Suppressor macrophage (primary cell): ENCODE measurements at regions not wholly inside any gene's neighbourhood (a gene's known extent, or its start where the extent isn't known, plus 50 kb on each side); places are given as distances from the start of the nearest gene placed in this dataset.

Source experiments
- DNase-seq, 4 experiments: peaks; one replicate each; pipeline ENCODE4 v3.0.0-alpha.2; 2020 to 2022

DNA sequence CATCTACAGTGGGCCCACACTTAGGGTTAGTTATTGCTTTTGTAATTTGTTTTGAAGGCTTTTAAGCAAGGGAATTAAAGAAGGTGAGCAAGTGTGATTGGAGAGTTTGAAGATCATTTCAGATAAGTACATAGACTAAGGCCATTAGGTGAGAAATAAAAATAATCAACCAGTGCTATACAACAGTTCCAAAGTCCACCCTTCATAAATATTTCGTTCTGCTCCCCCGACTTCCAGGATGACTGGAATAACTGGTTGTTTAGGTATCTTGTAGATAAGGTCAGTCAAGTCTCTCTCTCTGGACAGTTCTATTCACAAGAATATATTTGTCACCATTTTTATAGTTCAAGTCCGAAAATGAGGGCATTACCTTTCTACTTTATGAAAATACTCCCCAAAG lies 98.0 kb upstream of the MBL2 start:
- DNase-seq = no peak

- no peak for DNase-seq
These were observed 97.3 kb upstream of the MBL2 start for GRCh38 chr10:52869864-52870263.

- DNase-seq = no peak
These were observed 92.6 kb upstream of the MBL2 start for GRCh38 chr10:52865213-52865612.

GRCh38 chr10:52864201-52865106 lies 91.9 kb upstream of the MBL2 start:
- DNase-seq = no peak

- no peak for DNase-seq
These were observed 86.1 kb upstream of the MBL2 start for GRCh38 chr10:52858722-52859121.

- no peak for DNase-seq
These were observed 83.2 kb upstream of the MBL2 start for GRCh38 chr10:52855546-52856325.

DNA sequence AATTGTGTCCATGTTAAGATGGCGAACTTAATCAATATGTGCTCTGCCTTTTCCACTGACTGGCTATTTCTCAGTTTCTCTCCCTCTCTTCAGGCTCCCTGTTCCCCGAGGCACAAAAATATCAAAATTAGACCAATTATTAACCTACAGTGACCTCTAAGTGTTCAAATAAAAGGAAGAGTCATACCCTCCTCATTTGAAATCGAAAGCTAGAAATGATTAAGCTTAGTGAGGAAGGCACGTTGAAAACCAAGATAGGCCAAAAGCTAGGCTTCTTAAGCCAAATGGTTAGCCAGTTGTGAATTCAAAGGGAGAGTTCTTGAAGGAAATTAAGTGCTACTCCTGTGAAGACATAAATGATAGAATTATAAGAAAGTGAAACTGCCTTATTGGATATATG lies 81.1 kb upstream of the MBL2 start:
- DNase-seq = no peak

DNA sequence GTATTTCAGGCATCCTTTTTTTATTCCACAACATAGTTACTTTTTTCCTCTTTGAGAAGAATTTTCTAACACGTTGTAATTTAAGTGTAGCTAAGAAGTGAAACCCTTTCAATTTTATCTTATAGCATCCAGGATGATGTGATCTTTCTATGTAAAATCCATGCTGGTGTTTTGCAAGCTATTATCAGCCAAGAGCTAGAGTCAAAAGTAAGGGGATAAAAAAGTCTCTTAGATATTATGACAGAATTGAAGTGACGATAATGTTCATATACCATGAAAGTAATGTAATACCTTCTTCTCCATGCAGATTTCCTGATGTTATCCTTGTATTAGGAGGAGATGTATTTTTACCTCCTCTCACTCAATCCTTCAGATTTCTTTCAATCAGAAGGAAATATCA lies 64.2 kb upstream of the MBL2 start:
- no peak for DNase-seq
